ENCODE measurements at regions not wholly inside any gene's neighbourhood (a gene's known extent, or its start where the extent isn't known, plus 50 kb on each side); places are given as distances from the start of the nearest gene placed in this dataset.

Small RNAs in the stretch of these regions (small RNA-seq; reads per million reads assigned to genes)
- 0 reads per million in 3 experiments for gene CU639417.2 (ENCODE audit: insufficient read depth in 2 of 3, insufficient read length in 3 of 3, low read depth in 2 of 3, low replicate concordance in 1 of 3)
